Coronary artery (tissue), 2 donors: ENCODE measurements at regions not wholly inside any gene's neighbourhood (a gene's known extent, or its start where the extent isn't known, plus 50 kb on each side); places are given as distances from the start of the nearest gene placed in this dataset.

Source experiments
- DNase-seq: peaks from one replicate; pipeline ENCODE4 v3.0.0-alpha.2; 2017; ENCODE audit warnings: low spot score
- H3K27ac ChIP-seq, 2 donors: fragments of 200-600 bp; sonication (generic); one replicate each; pipeline ENCODE4 v1.5.1; 2016 to 2019
- H3K4me3 ChIP-seq: fragments of 200-600 bp; sonication (generic); 2 replicates; pipeline ENCODE4 v1.5.1; 2016; ENCODE audit warnings: mild to moderate bottlenecking, moderate library complexity
- CTCF ChIP-seq: fragments of 200-600 bp; sonication (generic); IDR thresholded peaks from one replicate; pipeline ENCODE4 v1.5.1; 2019; ENCODE audit warnings: antibody characterized with exemption

GRCh38 chr10:84783386-84783785 lies 455.0 kb downstream of the CCSER2 start:
- H3K4me3 ChIP-seq, result no peak overlapping the region
- H3K27ac ChIP-seq, result no peak overlapping the region
- DNase-seq, result no peak
- TF ChIP-seq CTCF, result no peak

- no peak for DNase-seq
- no peak for TF ChIP-seq CTCF
- H3K4me3 ChIP-seq, result no peak overlapping the region
- H3K27ac ChIP-seq, result no peak overlapping the region
These were observed 455.5 kb downstream of the CCSER2 start for GRCh38 chr10:84783909-84784308.

GRCh38 chr10:84784749-84785148 lies 456.4 kb downstream of the CCSER2 start:
- no peak for TF ChIP-seq CTCF
- Histone ChIP-seq H3K4me3 (no peak overlapping the region), H3K27ac (no peak overlapping the region)
- no peak for DNase-seq

- Histone ChIP-seq H3K27ac (no peak overlapping the region), H3K4me3 (no peak overlapping the region)
- no peak for TF ChIP-seq CTCF
- no peak for DNase-seq
These were observed 460.6 kb downstream of the CCSER2 start for GRCh38 chr10:84789026-84789425.

GRCh38 chr10:84798312-84798711 lies 469.9 kb downstream of the CCSER2 start:
- no peak overlapping the region for H3K4me3 ChIP-seq
- DNase-seq, result no peak
- no peak for TF ChIP-seq CTCF
- H3K27ac ChIP-seq, result no peak overlapping the region

GRCh38 chr10:84801156-84801555 lies 472.8 kb downstream of the CCSER2 start:
- H3K27ac ChIP-seq, result no peak overlapping the region
- DNase-seq, result no peak
- no peak overlapping the region for H3K4me3 ChIP-seq
- TF ChIP-seq CTCF, result no peak

GRCh38 chr10:84801916-84802315 lies 473.5 kb downstream of the CCSER2 start:
- no peak for TF ChIP-seq CTCF
- H3K27ac ChIP-seq, result no peak overlapping the region
- DNase-seq, result no peak
- H3K4me3 ChIP-seq, result no peak overlapping the region
